Hematopoietic multipotent progenitor cell (in vitro differentiated cells): ENCODE measurements at regions not wholly inside any gene's neighbourhood (a gene's known extent, or its start where the extent isn't known, plus 50 kb on each side); places are given as distances from the start of the nearest gene placed in this dataset. TPM values are rescaled to one million over a fixed set of nuclear protein-coding genes. Genes with fewer than 3 reads are reported as not detected.

Experiments used
- small RNA-seq: library from RNA; depleted of rRNA; stranded (forward); fragments of <200 nt; gene quantifications from one replicate; pipeline ENCODE3, GENCODE V24; 2012

Small RNA genes in the stretch of these regions (small RNA-seq; reads per million reads assigned to genes)
- not detected for gene RNU4ATAC9P
